ENCODE measurements at regions not wholly inside any gene's neighbourhood (a gene's known extent, or its start where the extent isn't known, plus 50 kb on each side); places are given as distances from the start of the nearest gene placed in this dataset.

- Histone ChIP-seq H3K27me3 (ENCODE audit: control insufficient read depth in 2 of 2, insufficient read depth in 2 of 2, low read length in 2 of 2) (no peaks in the 10 kb centered on the region), H3K9me1 (replicated peaks; ENCODE audit: control insufficient read depth, extremely low read depth, insufficient read depth, low read length) (no peaks in the 10 kb centered on the region), H2AFZ (ENCODE audit: low read depth, low read length) (no peak overlapping the region), H3K79me2 (ENCODE audit: control insufficient read depth, insufficient read depth, low read length) (no peaks in the 10 kb centered on the region), H3K4me2 (ENCODE audit: insufficient read depth, low read length) (no peak overlapping the region), H3K36me3 (ENCODE audit: control insufficient read depth in 2 of 2, extremely low read depth in 1 of 2, insufficient read depth in 2 of 2, low read length in 2 of 2) (no peaks in the 10 kb centered on the region), H3K9me3 (replicated peaks; ENCODE audit: control insufficient read depth, insufficient read depth, low read length) (peaks cover 3% of the 10 kb centered on the region), H3K4me1 (ENCODE audit: control insufficient read depth, extremely low read depth, insufficient read depth, low read length) (no peaks in the 10 kb centered on the region), H3K4me3 (replicated peaks in 1 of 3; ENCODE audit: insufficient read depth in 1 of 3, low read depth in 1 of 3, low read length in 3 of 3) (no peak overlapping the region), H4K20me1 (replicated peaks; ENCODE audit: control insufficient read depth, extremely low read depth, insufficient read depth, low read length) (no peaks in the 10 kb centered on the region), H3K9ac (replicated peaks; ENCODE audit: extremely low read depth, insufficient read depth, low read length) (no peak overlapping the region), H3K27ac (ENCODE audit: insufficient read depth, low read depth, low read length) (no peak overlapping the region)
- intact Hi-C loops (cut with micrococcal nuclease) (no loop called here), dilution Hi-C loops (cut with MboI; ENCODE audit: extremely low pct_ligation_motif_present, low sequenced_read_pairs) (no loop called here)
- POLR2A ChIA-PET = no interaction called here
- TF ChIP-seq POLR2A (IDR thresholded peaks at IDR 0.05; ENCODE audit: low read depth, low read length) = no peak
- TF ChIP-seq JUN (IDR thresholded peaks at IDR 0.05; ENCODE audit: borderline replicate concordance, insufficient read depth, insufficient read length, low read depth) = no peak
- TF ChIP-seq CTCF (IDR thresholded peaks at IDR 0.05; ENCODE audit: extremely low read depth in 1 of 2, insufficient read depth in 1 of 2, low read depth in 1 of 2, low read length in 2 of 2) = no peak
- TF ChIP-seq FOS (IDR thresholded peaks at IDR 0.05; ENCODE audit: borderline replicate concordance, insufficient read depth, low read length) = no peak
- no TSS peak for BruUV-seq (replicated peaks)
- CTCF ChIA-PET = no interaction called here
- DNase-seq (ENCODE audit: low read depth, low spot score) = no peak
- no peak for FAIRE-seq
Measured at GRCh38 chr5:45862763-45863162, 166.6 kb upstream of the HCN1 start.

- Histone ChIP-seq H3K27ac (ENCODE audit: insufficient read depth, low read depth, low read length) (no peak overlapping the region), H3K27me3 (ENCODE audit: control insufficient read depth in 2 of 2, insufficient read depth in 2 of 2, low read length in 2 of 2) (no peaks in the 10 kb centered on the region), H3K4me2 (ENCODE audit: insufficient read depth, low read length) (no peak overlapping the region), H3K9ac (replicated peaks; ENCODE audit: extremely low read depth, insufficient read depth, low read length) (no peak overlapping the region), H3K9me1 (replicated peaks; ENCODE audit: control insufficient read depth, extremely low read depth, insufficient read depth, low read length) (no peaks in the 10 kb centered on the region), H4K20me1 (replicated peaks; ENCODE audit: control insufficient read depth, extremely low read depth, insufficient read depth, low read length) (no peaks in the 10 kb centered on the region), H3K4me3 (replicated peaks in 1 of 3; ENCODE audit: insufficient read depth in 1 of 3, low read depth in 1 of 3, low read length in 3 of 3) (no peak overlapping the region), H3K9me3 (replicated peaks; ENCODE audit: control insufficient read depth, insufficient read depth, low read length) (no peaks in the 10 kb centered on the region), H3K79me2 (ENCODE audit: control insufficient read depth, insufficient read depth, low read length) (no peaks in the 10 kb centered on the region), H2AFZ (ENCODE audit: low read depth, low read length) (no peak overlapping the region), H3K4me1 (ENCODE audit: control insufficient read depth, extremely low read depth, insufficient read depth, low read length) (no peaks in the 10 kb centered on the region), H3K36me3 (ENCODE audit: control insufficient read depth in 2 of 2, extremely low read depth in 1 of 2, insufficient read depth in 2 of 2, low read length in 2 of 2) (no peaks in the 10 kb centered on the region)
- dilution Hi-C loops (cut with MboI; ENCODE audit: extremely low pct_ligation_motif_present, low sequenced_read_pairs) = no loop called here
- intact Hi-C loops (cut with micrococcal nuclease) = no loop called here
- FAIRE-seq = no peak
- POLR2A ChIA-PET = no interaction called here
- BruUV-seq (replicated peaks) = no TSS peak
- CTCF ChIA-PET = no interaction called here
- no peak for DNase-seq (ENCODE audit: low read depth, low spot score)
- TF ChIP-seq POLR2AphosphoS5 (IDR thresholded peaks at IDR 0.05; ENCODE audit: insufficient read depth, low read depth, low read length) = no peak
- no peak for TF ChIP-seq GATA2 (IDR thresholded peaks at IDR 0.05; ENCODE audit: insufficient read depth, insufficient read length, low read depth, low read length)
Measured at GRCh38 chr5:45847877-45848276, 151.7 kb upstream of the HCN1 start.

Measured in endothelial cell of umbilical vein (primary cell).